Cardiac fibroblast (primary cell): ENCODE measurements at regions not wholly inside any gene's neighbourhood (a gene's known extent, or its start where the extent isn't known, plus 50 kb on each side); places are given as distances from the start of the nearest gene placed in this dataset.

Source experiments
- DNase-seq, 2 donors: peaks; one replicate each; pipeline versions ENCODE4 v3.0.0 to v3.0.0-alpha.2; 2010; ENCODE audit warnings: low read depth in 2 of 2
- H3K4me3 ChIP-seq, 2 donors: replicated peaks in 1 of 2; 1 replicate in 1 of 2; 2 replicates in 1 of 2; pipeline ENCODE4 v1.5.1; 2011; ENCODE audit warnings: low read depth in 2 of 2, low read length in 2 of 2, mild to moderate bottlenecking in 2 of 2, moderate library complexity in 1 of 2
- CTCF ChIP-seq: IDR thresholded peaks from one replicate; pipeline ENCODE4 v1.5.1; 2011; ENCODE audit warnings: low read depth, mild to moderate bottlenecking, low read length, inconsistent platforms

- TF ChIP-seq CTCF: no peak
- DNase-seq: peak in 1 of 2 donors; percentile 17
- no peak overlapping the region for H3K4me3 ChIP-seq
Observed at GRCh38 chr1:212219679-212220463, 65.3 kb upstream of the PPP2R5A start.

GRCh38 chr1:212221801-212222200 is 63.4 kb upstream of the PPP2R5A start:
- no peak overlapping the region for H3K4me3 ChIP-seq
- peak in 1 of 2 donors; percentile 61 for DNase-seq
- no peak for TF ChIP-seq CTCF

GRCh38 chr1:212224102-212224501 is 61.1 kb upstream of the PPP2R5A start:
- DNase-seq: no peak
- H3K4me3 ChIP-seq: no peak overlapping the region
- no peak for TF ChIP-seq CTCF

- TF ChIP-seq CTCF: no peak
- DNase-seq: no peak
- no peak overlapping the region for H3K4me3 ChIP-seq
Observed at GRCh38 chr1:212225416-212225815, 59.8 kb upstream of the PPP2R5A start.

- DNase-seq: no peak
- H3K4me3 ChIP-seq: no peak overlapping the region
- TF ChIP-seq CTCF: no peak
Observed at GRCh38 chr1:212225871-212226302, 59.3 kb upstream of the PPP2R5A start.

GRCh38 chr1:212226467-212226866 is 58.7 kb upstream of the PPP2R5A start:
- TF ChIP-seq CTCF: no peak
- H3K4me3 ChIP-seq: no peak overlapping the region

GRCh38 chr1:212228076-212228475 is 57.1 kb upstream of the PPP2R5A start:
- TF ChIP-seq CTCF: no peak
- no peak for DNase-seq
- H3K4me3 ChIP-seq: no peak overlapping the region

More at GRCh38 chr1:212226467-212226866, 58.7 kb upstream of the PPP2R5A start:
- no peak for DNase-seq
